Right ventricle myocardium inferior (tissue), 1 donor: ENCODE measurements at regions not wholly inside any gene's neighbourhood (a gene's known extent, or its start where the extent isn't known, plus 50 kb on each side); places are given as distances from the start of the nearest gene placed in this dataset.
A peak's percentile ranks its signal among the peaks of the same experiment; 100 is the strongest.
"Not testable (repeated sequence)": the region's sequence is repeated elsewhere in the genome, so short reads cannot be mapped to it uniquely, and the experiment has no call there.

Source experiments
- ATAC-seq: fragments of 200-7000 bp; cut with Tn5 transposase; one replicate; pipeline ENCODE4 v1.9.1; 2020; ENCODE audit warnings: mild to moderate bottlenecking, moderate library complexity
- DNase-seq: peaks from one replicate; pipeline ENCODE4 v3.0.0; 2021; ENCODE audit errors: missing footprints
- intact Hi-C: fragments of 100-400 bp; cut with DNase I; formaldehyde crosslinking; loops from one replicate; pipeline ENCODE4 v1.11.0; 2022
- donor health status: DM: no; HTN: yes; CAD: no; lungs with severe emphysema.

DNA sequence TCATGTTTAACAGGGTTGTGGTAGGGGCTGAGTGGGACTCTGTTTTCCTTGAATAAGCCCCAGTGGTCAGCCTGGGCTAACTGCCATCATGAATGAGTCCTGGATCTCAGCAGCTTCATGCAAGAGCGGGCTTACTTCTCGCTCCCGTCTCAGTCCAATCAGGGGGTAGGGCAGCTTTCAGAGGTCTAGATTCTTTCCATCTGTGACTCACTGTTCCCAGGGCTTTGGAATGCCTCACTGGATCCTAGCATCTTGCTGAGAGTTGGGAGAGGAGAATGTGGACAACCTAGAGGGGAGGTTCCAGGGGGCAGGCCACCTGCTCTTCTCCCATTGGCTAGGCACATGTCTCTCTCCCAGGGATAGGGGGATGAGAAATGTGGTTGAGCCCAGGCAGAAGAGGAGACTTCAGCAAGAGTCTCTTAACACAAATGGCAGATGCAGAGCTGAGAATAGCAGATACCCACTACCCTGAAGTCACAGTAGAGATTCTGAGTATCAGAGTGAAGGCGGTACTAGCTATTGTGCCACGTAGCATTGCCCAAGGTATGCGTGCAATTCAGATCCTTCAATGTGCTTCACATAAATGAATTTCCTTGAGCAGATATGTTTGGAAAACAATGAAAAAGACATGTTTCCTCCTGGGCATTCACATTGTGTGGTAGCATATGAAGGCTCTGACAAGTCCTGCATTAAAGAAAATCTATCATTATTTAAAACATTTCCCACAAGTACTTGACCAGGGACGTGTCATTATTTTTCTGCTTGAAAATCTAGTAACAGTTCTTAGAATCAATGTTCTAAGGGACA, 257.7 kb upstream of the PROK2 start:
- intact Hi-C loops: no loop called here
- ATAC-seq (no peak), DNase-seq (no peak)

DNA sequence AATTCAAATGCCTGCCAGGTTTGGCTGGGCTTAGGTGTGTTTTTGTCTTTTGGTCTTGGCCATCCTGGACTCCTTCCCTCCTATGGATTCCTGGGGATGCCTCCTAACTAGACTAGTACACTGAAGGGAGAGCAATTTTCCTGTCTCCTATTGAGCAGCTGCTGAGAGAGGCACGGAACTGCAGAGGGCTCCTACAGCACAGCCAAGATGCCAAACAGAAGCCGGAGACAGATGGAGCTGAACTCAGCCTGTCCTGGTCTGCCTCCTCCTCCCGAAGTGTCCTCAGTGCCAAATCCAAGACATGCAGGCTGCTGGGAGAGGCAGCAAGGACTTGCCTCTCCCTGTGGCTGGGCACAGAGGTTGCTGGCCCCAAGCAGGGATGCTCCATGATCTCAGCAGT, 256.6 kb upstream of the PROK2 start:
- intact Hi-C loops: no loop called here
- ATAC-seq (peak; percentile 39), DNase-seq (no peak)

DNA sequence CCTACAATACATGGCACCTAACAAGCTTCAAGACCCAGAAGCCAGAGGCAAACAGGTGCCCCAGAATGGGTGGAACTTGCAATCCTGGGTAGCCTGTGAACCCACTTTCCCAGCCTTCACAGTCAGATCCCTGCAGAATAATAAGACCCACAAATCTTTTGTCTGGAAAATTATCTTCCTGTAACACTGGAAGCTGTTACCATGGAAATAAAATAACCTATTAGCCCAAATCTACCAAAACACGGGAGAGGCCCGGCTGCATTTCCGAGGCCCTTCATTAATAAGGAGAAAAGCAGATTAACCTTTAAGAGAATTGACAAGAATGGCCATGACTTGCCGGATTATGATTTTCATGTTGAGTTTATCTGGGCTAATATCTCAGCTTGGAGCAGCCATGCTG, 256.1 kb upstream of the PROK2 start:
- no peak for DNase-seq
- intact Hi-C loops: no loop called here
- no peak for ATAC-seq

DNA sequence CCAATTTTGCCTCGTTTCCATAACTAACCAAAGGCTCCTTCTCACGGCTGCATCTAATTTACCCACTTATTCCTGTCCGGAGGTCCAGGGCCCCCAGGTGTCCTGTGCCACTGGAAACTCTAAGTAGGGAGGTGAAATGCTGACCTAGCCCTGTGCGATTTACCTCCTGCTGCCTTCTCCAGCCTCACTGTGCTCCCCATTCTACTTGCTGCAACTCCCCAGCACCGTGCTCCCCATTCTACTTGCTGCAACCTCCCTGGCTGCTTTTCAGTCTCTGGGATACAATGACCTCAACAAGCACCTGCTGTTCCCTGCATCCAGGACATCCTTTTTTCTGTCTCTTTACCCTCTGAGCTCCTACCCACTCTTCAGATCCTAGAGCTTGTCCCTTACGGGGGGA, 254.7 kb upstream of the PROK2 start:
- no peak for ATAC-seq
- intact Hi-C loops: no loop called here
- DNase-seq: no peak

DNA sequence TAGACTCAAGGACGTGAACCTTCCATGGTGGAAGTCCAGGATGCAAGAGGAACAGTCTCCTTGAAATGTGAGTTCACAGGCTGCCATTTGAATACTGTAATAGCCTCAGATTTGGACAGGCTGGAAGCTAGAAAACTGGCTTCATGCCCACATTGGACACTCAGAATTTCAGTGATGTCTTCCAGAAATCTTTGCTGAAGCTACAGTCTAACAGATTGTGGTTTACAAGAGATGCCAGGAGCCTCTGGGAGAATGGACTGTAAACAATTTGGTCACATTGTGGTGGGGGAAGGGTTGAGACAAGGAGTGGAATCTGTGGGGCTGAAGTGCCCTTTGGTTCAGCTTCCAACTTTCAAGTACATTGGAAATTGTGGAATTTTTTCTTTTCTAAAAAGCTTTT, 252.0 kb upstream of the PROK2 start:
- intact Hi-C loops: no loop called here
- DNase-seq: no peak
- ATAC-seq: no peak

DNA sequence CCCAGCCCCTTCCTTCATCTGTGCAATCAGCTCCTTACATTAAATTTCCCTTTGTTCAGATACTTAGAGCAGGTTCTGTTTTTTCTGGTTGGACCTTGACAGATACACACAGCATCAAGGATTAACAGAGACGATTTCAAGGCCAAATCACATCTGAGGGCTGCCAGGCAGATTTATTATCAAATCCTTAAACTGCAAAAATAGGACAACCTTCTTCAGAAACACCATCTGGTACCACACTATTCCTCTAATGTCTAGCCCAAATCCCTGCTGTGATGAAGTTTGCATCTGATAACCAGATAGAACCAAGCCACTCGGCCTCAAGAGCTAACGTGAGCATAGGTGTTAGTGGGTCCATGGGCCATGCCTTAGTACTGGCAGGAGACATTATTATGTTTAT, 250.7 kb upstream of the PROK2 start:
- no peak for ATAC-seq
- intact Hi-C loops: no loop called here
- DNase-seq: no peak

DNA sequence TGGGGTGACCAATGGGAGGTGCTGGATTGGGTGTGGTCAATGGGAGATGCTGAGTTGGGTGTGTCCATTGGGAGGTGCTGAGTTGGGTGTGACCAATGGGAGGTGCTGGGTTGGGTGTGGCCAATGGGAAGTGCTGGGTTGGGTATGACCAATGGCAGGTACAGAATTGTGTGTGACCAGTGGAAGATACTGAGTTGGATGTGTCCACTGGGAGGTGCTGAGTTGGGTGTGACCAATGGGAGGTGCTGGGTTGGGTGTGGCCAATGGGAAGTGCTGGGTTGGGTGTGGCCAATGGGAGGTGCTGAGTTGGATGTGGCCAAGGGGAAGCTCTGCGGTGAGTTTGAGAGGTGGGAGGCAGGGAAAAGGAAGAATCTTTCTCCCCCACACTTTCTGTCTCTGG, 250.0 kb upstream of the PROK2 start:
- DNase-seq (no peak), ATAC-seq (no peak)
- intact Hi-C loops: no loop called here

DNA sequence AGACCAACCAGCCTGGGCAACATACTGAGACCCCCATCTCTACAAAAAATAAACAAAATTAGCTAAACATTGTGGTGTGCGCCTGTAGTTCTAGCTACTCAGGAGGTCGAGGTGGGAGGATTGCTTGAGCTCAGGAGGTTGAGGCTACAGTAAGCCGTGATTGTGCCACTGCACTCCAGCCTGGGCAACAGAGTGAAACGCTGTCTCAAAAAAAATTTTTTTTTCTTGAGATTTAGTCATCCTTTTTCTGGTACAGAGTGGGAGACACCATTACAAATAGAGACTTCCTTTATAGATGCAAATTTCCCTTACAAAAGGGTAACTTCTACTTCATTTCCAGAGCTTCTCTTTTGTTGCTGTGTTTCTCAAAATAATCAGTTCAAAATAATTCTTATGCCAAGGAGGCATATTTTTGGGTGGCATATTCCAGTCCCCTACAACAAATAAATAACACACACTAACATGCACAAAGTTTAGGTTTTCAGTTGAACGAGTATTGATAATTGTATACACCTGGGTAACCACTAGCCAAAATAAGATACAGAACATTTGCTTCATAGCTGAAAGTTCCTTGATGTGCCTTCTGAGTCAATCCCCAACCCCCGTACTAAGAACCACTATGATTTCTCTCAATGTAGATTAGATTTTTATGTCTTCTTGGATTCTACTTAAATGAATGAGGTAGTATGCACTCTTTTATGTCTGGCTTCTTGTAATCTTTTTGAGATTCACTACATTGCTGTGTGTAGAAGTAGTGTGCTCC, 248.9 kb upstream of the PROK2 start:
- intact Hi-C loops: no loop called here
- ATAC-seq: no peak
- DNase-seq: no peak

DNA sequence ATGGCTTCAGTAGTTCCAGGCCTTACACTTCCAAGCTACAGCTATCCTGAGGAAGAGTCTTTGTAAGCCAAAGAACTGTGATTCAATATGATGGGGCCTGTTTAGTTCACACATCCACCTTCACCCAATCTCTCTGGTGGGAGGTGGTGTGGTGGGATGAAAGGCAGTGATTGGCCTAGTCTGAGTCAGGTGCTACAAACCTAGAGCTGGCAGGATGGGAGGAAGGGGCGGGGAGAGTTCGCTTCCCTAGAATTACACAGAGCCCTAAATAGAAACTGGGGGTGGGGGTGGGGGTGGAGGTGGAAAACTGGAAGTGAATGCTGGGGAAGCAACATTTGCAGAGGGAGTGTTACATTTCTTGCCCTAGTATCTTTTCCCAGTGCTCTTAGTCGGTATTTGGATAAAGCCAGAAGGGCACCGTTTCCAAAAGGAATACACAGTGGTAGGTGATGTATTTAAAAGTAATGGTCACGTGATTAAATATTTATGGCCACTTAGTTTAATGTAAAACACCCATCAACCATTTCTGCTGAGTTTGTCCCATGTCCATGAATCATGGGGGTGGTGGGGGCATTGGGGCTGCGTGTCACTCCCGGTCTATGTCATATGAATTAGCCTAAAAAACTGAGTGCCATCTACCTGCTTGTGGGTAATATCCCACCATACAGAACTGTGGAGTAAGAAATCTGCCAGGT, 247.6 kb upstream of the PROK2 start:
- no peak for ATAC-seq
- intact Hi-C loops: no loop called here

DNA sequence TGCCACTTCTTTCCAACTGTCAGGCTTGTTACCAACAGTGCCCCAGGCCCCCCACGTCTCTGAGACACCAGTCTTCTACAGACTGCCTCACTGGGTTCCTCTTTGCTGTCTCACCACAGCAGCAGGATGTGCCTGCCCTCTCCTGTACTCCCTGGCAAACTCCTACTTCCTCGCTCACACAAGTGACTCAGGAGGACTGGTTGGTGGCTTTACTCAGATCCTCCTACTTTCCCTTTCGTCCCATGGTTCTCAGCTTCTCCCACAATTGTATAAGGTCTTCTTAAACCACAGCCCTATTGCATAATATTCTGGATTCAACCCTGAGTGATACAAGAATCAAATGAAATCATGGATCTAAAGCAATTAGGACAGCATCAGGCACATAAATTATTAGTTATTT, 246.6 kb upstream of the PROK2 start:
- ATAC-seq (peak; percentile 67), DNase-seq (no peak)
- intact Hi-C loops: no loop called here

More for the DNA sequence above, 247.6 kb upstream of the PROK2 start:
- DNase-seq: no peak

DNA sequence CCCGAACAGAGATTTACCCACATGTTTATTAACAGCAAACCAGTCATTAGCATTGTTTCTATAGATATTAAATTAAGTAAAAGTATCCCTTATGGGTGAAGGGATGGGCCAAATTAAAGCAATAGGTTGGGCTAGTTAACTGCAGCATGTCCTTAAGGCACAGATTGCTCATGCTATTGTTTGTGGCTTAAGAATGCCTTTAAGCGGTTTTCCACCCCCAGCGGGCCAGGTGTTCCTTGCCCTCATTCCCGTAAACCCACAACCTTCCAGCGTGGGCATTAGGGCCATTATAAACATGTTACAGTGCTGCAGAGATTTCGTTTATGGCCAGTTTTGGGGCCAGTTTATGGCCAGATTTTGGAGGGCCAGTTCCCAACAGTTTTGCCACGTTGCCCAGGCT, 245.3 kb upstream of the PROK2 start:
- ATAC-seq, intact Hi-C loops, DNase-seq: not testable (repeated sequence)

DNA sequence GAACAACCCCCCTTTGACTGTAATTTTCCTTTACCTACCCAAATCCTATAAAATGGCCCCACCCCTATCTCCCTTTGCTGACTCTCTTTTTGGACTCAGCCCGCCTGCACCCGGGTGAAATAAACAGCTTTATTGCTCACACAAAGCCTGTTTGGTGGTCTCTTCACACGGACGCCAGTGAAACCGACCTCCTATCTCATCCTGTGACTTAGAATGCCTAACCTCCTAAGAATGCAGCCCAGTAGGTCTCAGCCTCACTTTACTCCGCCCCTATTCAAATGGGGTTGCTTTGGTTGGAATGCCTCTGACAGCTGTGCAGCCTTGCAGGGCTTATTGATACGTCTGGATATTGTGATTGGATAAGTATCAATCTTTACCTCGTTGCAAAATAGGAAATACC, 243.8 kb upstream of the PROK2 start:
- intact Hi-C loops, ATAC-seq, DNase-seq: not testable (repeated sequence)

DNA sequence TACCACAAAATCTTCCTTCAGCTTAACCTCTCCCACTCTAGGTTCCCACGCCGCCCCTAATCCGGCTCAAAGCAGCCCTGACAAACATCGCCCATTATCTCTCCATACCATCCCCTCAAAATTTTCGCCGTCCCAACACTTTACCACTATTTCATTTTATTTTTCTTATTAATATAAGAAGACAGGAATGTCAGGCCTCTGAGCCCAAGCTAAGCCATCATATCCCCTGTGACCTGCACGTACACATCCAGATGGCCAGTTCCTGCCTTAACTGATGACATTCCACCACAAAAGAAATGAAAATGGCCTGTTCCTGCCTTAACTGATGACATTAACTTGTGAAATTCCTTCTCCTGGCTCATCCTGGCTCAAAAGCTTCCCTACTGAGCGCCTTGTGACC, 243.4 kb upstream of the PROK2 start:
- ATAC-seq, intact Hi-C loops, DNase-seq: not testable (repeated sequence)

DNA sequence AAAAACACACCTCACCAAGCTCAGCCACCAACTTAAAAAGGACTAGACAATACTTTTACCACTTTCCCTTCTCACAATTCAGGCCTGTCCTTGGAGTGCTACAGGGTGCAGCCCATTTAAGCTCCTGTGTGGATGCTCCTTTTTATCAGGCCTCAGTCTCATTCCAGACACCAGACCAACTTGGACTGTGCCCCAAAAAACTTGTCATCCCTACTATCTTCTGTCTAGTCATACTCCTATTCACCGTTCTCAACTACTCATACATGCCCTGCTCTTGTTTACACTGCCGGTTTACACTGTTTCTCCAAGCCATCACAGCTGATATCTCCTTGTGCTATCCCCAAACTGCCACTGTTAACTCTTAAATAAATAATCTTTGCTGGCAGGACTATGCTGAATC, 242.8 kb upstream of the PROK2 start:
- ATAC-seq, intact Hi-C loops, DNase-seq: not testable (repeated sequence)

DNA sequence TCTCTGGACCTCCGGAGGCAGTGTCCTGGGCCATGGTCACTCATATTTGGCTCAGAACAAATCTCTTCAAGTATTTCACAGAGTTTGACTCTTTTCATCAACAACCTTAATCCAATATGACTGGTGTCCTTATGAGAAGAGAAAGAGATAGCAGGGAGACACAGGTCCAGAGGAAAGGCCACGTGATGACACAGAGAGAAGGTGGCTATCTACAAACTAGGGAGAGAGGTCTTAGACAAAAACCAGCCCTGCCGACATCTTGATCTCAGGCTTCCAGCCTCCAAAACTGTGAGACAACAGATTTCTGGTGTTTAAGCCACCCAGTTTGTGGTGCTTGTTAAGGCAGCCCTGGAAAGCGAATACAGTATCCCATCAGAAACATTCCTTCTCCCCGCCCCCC, 237.1 kb upstream of the PROK2 start:
- intact Hi-C loops: no loop called here
- ATAC-seq: no peak
- no peak for DNase-seq

DNA sequence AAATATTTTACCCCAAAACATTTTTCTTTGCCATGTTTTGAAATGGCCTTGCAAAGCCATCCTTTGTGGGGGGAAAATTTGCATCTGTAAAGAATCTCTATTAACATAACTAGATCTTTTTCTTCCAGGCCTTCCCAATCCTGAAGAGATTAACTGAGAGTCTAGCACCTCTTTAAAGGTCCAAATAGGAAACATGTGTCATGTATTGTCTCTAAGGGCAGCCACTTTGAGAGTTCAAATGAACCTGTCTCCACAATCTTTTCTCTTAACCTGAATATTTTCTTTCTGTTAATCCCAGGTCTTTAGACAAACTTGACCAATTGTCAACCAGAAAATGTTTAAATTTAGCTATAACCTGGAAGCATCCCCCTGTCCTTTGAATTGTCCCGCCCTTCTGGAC, 236.6 kb upstream of the PROK2 start:
- intact Hi-C loops: no loop called here

DNA sequence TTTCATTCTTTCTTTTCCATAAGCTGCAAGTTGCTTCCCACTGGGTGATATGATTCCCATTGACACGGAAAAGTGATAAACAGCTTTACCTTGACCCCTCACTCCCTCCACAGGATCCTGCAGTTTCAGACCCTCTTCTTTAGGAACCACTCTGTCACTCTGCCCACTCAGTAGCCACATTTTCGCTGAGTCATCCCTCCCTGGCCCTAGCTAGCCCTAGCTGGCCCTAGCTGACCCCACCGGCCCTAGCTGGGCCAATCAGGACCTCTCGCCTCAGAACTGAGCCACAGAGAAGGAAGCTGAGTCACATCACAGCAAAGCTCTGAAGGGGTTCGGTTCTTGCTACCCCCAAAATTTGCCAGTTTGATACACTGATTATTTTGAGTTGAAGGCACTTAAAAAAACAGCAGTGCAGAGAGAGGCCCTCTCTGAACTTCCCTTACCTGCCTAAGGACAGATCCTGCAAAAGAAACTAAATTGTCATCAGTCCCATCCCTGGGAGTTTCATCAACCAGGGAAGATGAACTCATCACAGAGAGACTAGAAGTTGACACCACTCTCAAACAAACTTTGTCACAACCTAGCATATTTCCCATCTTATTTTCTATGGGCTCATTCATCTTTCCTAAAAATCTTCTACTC, 233.5 kb upstream of the PROK2 start:
- ATAC-seq (peak; percentile 28), DNase-seq (no peak)
- intact Hi-C loops: no loop called here

More for the DNA sequence above, 236.6 kb upstream of the PROK2 start:
- ATAC-seq: no peak
- DNase-seq: no peak

DNA sequence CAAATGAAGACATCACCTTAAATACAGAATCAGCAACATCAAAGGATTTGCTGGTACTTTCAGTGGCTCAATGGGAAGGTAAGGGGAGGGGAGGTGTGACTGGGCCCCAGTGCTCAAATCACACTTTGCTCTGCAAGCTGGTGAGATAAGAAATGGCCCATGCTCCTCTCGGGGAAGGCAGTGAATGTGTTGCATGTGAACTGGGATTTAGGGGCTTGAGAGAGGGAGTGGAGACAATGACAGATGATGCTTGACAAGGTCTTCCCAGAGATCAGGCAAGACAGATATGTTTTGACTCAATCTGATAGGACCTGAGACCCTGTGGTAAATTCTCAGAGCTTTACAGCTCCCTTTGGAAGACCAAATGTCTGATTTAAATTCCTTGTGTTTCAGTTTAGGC, 233.0 kb upstream of the PROK2 start:
- no peak for ATAC-seq
- no peak for DNase-seq
- intact Hi-C loops: no loop called here

DNA sequence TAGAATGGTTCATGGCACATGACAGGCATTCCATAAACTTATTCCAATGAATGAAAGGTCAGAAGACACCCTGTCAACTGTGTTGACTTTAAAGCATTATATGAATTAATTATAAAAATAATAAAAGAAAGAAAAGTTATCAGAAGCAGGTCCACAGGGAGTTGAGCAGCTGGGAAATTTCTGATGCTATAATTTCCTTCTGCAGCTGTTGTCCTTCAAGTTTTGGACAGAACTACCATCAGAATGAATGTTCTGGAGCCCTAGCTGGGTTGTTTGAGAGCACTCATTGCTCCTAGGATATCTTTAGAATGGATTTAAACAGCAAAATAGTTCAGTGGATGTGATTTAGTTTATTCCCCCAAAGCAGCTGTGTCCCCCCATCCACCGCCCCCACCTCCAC, 232.4 kb upstream of the PROK2 start:
- ATAC-seq (no peak), DNase-seq (no peak)
- intact Hi-C loops: no loop called here
